ENCODE measurements at regions not wholly inside any gene's neighbourhood (a gene's known extent, or its start where the extent isn't known, plus 50 kb on each side); places are given as distances from the start of the nearest gene placed in this dataset.
"Not testable (repeated sequence)": the region's sequence is repeated elsewhere in the genome, so short reads cannot be mapped to it uniquely, and the experiment has no call there.

GRCh38 chr7:75254238-75254637, 141.2 kb upstream of the TRIM73 start:
- TF ChIP-seq CTCF (IDR thresholded peaks at IDR 0.05 in 8 of 11, conservative IDR thresholded peaks at IDR 0.05 in 3 of 11); POLR2AphosphoS5 (IDR thresholded peaks at IDR 0.05); POLR2A (IDR thresholded peaks at IDR 0.05): not testable (repeated sequence)

Data from spleen (tissue), 7 donors.